Pons (tissue), 1 donor: ENCODE measurements at regions not wholly inside any gene's neighbourhood (a gene's known extent, or its start where the extent isn't known, plus 50 kb on each side); places are given as distances from the start of the nearest gene placed in this dataset.
A peak's percentile ranks its signal among the peaks of the same experiment; 100 is the strongest.

ENCODE experiments used
- DNase-seq: peaks from one replicate; pipeline ENCODE4 v3.0.0-alpha.2; 2016; ENCODE audit warnings: low spot score

GRCh38 chr18:78071166-78071710 is 821.6 kb downstream of the GALR1 start:
- DNase-seq, result no peak

DNA sequence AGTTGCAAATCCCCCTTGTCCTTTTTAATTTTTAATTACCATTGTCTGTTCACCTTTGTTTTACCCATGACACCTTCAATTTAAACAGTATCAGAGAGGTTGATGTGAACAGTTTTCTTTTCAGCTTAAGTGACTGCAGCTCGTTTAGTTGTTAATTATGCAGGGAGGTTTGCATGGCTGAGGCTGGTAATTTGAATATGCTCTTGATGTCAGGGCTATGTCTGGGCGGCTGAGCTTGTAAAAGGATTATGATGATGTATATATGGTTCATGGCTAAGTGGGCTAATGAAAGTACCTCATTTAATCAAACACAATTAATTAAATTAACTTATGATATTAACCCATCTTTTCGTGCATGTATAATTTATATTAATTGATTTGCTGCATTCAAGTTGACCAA is 822.1 kb downstream of the GALR1 start:
- DNase-seq, result no peak

- no peak for DNase-seq
Measured at GRCh38 chr18:78072375-78072774, 822.7 kb downstream of the GALR1 start.

- peak; percentile 75 for DNase-seq
Measured at GRCh38 chr18:78073275-78073674, 823.6 kb downstream of the GALR1 start.

- peak; percentile 20 for DNase-seq
Measured at GRCh38 chr18:78074400-78075020, 824.9 kb downstream of the GALR1 start.

DNA sequence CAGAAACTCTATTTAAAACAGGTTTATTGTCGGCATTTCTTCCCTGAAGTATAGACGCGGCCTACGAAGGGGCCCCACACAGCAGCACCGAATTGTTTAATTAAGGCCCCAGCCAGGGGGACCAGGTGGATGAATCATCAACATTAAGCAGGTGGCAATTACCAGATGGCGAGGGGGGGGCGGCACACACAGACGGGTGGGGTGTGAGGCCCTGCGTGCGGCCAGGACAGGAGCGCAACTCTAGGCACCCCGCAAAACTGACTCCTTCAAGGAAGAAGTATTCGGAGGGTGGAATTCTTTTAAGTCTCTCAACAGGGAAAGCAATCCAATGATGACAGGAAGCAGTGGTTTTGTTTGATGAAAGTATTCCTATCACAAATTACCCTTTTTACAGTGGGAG is 830.4 kb downstream of the GALR1 start:
- no peak for DNase-seq

DNA sequence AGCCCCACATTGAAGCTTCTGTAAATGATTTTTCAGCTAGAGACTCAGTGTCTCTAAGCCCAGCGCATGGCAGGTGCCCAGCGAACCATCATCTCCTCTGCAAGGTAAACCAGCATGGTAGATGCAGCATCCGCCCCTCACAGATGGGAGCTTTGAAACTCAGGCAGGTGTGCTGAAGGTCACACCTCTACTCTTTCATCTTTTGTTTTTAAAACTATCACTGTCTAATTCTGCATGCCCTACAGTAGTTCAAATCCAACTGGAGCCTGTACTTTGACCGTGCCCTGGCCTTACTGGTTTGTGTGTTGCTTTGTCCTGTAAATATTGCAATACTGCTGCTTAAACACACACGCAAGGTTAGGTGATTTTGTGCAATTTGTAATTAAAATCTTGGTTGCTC is 831.1 kb downstream of the GALR1 start:
- DNase-seq, result no peak

GRCh38 chr18:78082816-78083215 is 833.2 kb downstream of the GALR1 start:
- DNase-seq, result no peak

DNA sequence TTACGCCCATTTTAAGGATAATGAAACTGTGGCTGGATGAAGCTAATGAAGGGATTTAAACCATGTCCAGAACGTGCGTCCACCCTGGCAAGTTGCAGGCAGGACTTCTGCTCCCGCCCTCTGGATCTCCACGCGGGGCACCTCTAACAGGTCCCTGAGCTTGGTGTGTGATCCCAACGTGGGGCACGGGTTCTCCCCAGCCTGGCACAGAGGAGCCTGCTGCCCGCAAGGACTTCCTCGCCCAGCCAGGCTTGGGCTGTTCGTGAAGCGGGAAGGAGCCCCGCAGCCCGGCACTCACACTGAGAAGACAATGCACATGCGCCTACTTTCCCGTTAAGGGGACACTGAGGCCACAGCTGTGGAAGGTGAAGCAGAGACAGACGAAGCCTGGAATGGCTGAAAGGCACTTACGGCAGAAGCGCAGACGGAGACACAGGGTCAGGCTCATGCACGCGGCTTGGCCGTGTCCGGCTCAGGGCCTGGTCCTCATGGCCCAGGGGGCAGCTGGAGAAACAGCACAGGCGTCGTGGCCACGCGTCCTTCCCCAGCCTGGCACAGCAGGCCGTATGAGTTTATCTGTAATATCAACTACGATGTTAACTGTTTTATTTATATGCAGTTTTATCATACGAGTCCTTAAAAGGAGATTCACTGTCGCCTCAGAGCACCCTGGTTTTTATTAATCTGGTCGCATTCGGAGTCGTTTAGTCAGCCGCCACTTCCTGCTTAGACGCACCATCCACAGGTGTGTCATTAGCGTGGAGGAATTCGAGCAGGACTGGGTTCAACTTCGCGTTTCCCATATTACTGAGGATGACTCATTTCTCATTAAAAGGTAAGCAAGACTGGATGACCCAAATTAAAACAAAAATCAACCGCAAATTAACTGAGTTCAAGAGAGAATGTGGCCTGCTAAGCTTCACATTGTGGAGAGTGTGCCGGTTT is 835.9 kb downstream of the GALR1 start:
- DNase-seq, result no peak

DNA sequence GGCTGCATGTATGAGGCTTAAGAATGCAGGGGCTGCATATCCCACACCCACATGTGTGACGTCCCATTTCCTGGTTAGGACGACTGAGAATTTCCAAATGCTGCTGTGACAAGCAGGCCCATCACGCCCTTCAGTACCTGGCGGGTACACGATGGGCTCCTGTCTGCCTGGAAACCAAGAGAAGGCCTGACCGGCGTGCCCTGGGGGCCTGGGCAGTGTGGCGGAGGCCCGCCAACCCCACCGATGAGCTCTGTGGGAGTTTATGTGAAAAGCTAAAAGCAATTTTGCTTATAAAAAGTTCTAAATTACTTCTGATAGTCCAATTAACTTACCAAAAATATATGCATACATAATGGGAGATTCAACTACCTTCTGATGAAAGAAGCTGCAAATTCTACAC is 837.3 kb downstream of the GALR1 start:
- no peak for DNase-seq

DNA sequence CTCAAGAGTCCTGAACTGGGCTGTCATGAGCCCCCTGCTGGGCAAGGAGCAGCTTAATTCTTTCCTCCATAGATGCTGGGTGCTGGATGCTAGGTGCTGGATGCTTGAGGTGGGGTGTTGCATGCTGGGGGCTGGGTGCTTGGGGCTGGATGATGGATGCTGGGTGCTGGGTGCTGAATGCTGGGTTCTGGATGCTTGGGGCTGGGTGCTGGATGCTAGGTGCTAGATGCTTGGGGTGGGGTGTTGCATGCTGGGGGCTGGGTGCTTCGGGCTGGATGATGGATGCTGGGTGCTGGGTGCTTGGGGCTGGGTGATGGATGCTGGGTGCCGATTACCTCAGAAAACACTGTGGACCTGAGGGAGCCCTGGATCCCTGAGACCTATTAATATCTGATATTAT is 837.7 kb downstream of the GALR1 start:
- DNase-seq, result no peak

GRCh38 chr18:78090584-78090983 is 840.9 kb downstream of the GALR1 start:
- no peak for DNase-seq

- no peak for DNase-seq
Measured at GRCh38 chr18:78092901-78093300, 843.3 kb downstream of the GALR1 start.

DNA sequence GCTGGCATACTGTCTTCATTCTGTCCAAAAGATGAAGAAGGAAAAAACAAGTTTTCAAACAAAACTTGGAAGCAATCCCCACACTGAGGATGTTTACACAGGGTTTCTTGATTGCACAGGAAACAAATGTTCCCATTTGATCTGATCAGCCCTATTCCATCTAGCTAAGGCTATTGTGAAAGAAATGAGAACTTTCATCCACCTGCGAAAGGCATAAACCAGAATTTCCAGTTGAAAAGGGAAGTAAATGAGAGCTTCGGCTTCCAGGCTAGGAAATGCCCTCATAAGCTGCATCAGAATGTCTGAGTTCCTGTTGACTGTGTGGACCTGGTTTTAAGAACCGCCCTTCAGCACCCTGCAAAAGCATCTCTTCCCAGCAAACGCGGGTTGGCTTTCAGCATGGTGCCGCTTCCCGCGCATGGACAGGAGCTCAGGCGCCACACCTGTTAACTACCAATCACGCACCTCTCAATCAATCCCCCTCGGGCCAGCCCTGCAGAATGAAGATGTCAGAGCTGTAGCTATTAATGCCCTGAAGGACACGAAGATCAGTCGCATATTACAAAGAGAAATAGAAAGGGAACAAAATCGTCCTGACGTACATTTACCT is 850.4 kb downstream of the GALR1 start:
- DNase-seq, result peak; percentile 35

DNA sequence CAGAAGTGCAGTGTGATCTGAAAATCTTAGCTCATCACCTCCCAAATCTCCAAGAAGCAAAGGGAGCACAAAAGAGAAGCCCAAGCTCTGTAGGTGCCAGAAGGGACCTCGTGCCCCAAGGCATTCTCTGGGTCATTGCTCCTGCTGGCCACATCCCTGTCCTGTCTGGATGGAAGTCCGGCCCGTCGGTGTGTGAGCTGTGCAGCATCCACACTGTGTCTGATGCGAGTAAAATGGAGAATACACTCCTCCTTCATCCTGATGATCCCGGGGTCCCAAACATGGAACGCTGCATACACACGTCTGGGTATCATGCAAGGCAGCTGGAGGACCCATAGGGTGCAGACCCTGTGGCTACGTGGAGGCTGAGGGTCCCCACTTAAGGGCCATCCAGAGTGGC is 851.4 kb downstream of the GALR1 start:
- no peak for DNase-seq

DNA sequence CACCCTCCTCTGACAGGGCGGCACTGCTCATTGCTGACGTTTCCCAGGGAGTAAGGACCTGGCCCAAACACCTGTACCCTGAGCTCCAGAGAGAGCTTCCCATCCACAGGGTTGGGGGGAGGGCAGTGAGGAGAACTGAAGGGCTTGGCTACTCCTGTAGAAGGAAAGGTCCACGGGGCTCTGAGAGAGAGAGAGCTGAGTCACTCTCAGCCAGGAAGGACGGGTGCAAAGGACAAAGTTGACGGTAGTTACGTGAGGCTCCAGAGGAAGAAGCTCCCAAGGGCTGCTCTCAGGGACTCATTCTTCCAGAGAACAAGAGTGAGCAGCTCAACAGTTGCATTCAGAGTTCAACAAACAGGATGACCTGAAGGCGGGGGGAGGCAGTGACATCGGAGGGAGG is 852.5 kb downstream of the GALR1 start:
- no peak for DNase-seq

DNA sequence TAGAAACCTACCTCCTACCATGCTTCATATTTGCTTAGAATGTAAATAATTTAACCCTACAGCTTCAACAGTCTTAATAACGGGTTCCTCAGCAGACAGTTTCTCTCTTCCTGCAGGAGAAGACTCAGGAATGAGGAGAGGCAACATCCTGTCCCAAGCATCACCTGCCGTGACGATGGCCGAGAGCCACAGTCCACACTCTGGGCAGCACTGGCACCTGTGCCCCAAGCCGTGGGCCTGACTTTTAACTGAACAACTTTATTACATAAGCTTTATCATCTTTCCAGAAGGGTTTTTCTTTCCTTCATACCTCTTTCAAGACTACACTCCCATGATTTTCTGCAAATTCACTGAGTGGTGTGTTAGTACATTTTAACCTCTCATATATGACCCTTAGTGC is 856.0 kb downstream of the GALR1 start:
- no peak for DNase-seq

DNA sequence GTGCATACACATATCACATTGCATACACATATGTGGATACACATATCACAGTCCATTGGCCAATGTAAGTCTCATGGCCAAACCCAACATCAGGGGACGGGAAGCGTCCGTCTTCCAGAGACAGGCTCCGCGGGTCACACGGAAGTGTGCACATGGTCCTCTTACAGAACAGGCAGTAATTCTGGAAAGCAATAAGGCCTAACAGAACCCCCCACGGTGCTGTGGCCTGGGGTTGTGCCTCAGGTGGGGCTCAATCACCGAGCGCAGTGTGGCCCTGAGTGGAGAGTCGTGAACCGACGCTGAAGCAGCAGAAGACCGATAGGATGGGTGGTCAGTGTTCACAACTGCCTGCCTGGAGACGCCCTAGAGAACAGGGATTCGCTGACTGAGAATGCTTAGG is 857.3 kb downstream of the GALR1 start:
- no peak for DNase-seq

GRCh38 chr18:78107363-78107762 is 857.7 kb downstream of the GALR1 start:
- no peak for DNase-seq

- DNase-seq, result no peak
Measured at GRCh38 chr18:78108554-78108953, 858.9 kb downstream of the GALR1 start.

GRCh38 chr18:78113136-78113939 is 863.7 kb downstream of the GALR1 start:
- DNase-seq, result no peak

- no peak for DNase-seq
Measured at GRCh38 chr18:78113940-78114251, 864.2 kb downstream of the GALR1 start.
